HUES48 (cell line): ENCODE measurements at regions not wholly inside any gene's neighbourhood (a gene's known extent, or its start where the extent isn't known, plus 50 kb on each side); places are given as distances from the start of the nearest gene placed in this dataset.

Source experiments
- H3K27ac ChIP-seq: one replicate; pipeline ENCODE4 v1.7.0; 2013; ENCODE audit warnings: low read depth, low read length, inconsistent platforms
- H3K27me3 ChIP-seq: 2 replicates; pipeline ENCODE4 v1.6.1; 2013; ENCODE audit warnings: mild to moderate bottlenecking, low read length; ENCODE audit not compliant: control insufficient read depth, insufficient read depth
- H3K36me3 ChIP-seq: 2 replicates; pipeline ENCODE4 v1.6.1; 2013; ENCODE audit warnings: low read length; ENCODE audit not compliant: control insufficient read depth, insufficient read depth
- H3K4me1 ChIP-seq: 2 replicates; pipeline ENCODE4 v1.6.1; 2013; ENCODE audit warnings: mild to moderate bottlenecking, low read length; ENCODE audit not compliant: control insufficient read depth, insufficient read depth
- H3K4me3 ChIP-seq: 2 replicates; pipeline ENCODE4 v1.5.1; 2013; ENCODE audit warnings: mild to moderate bottlenecking, low read depth, low read length
- H3K9ac ChIP-seq: 2 replicates; pipeline ENCODE4 v1.6.1; 2013; ENCODE audit warnings: mild to moderate bottlenecking, low read depth, low read length, moderate library complexity
- H3K9me3 ChIP-seq: 2 replicates; pipeline ENCODE4 v1.6.1; 2013; ENCODE audit warnings: low read length; ENCODE audit not compliant: control insufficient read depth, insufficient read depth

DNA sequence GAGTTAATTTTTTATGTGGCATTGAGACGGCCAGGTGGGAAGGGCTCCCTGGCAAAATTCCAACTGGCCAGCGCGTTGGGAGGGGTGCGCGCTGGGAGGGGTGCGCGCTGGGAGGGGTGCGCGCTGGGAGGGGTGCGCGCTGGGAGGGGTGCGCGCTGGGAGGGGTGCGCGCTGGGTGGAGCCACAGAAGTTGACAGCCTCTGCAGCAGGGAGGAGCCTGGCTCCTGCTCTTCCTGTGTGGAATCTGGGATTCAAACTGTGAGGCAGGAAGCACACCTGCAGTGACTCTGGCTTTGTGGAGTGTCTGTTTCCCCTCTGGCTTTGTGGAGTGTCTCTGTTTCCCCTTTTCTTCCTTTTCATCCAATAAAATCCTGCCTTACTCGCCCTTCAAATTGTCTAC, 147.9 kb upstream of the CBLN2 start:
- Histone ChIP-seq H3K27ac (peak overlapping the region; percentile 44), H3K27me3 (no peaks in the 10 kb centered on the region), H3K4me1 (peaks cover 17% of the 10 kb centered on the region), H3K4me3 (peak overlapping the region; percentile 42), H3K36me3 (no peaks in the 10 kb centered on the region), H3K9me3 (no peaks in the 10 kb centered on the region), H3K9ac (peak overlapping the region; percentile 46; the same call in 1 of the 2 replicates)

- no peak overlapping the region for H3K9ac ChIP-seq
- H3K4me3 ChIP-seq, result no peak overlapping the region
- no peak overlapping the region for H3K27ac ChIP-seq
- no peaks in the 10 kb centered on the region for H3K36me3 ChIP-seq
- H3K4me1 ChIP-seq, result peaks cover 9% of the 10 kb centered on the region
- H3K9me3 ChIP-seq, result no peaks in the 10 kb centered on the region
- no peaks in the 10 kb centered on the region for H3K27me3 ChIP-seq
Measured at GRCh38 chr18:72687736-72688135, 143.6 kb upstream of the CBLN2 start.

DNA sequence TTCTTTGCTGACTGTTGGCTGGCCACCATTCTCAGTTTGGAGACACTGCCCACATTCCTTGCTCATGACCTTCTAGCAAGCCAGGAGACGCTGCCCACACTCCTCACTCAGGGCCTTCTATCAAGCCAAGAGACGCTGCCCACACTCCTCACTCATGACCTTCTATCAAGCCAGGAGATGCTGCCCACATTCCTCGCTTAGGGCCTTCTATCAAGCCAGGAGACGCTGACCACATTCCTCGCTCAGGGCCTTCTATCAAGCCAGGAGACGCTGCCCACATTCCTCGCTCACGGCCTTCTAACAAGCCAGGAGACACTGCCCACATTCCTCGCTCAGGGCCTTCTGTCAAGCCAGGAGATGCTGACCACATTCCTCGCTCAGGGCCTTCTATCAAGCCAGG, 131.3 kb upstream of the CBLN2 start:
- Histone ChIP-seq H3K9me3 (no peaks in the 10 kb centered on the region), H3K27ac (no peak overlapping the region), H3K27me3 (no peaks in the 10 kb centered on the region), H3K36me3 (no peaks in the 10 kb centered on the region), H3K4me3 (no peak overlapping the region), H3K4me1 (no peaks in the 10 kb centered on the region), H3K9ac (no peak overlapping the region)

DNA sequence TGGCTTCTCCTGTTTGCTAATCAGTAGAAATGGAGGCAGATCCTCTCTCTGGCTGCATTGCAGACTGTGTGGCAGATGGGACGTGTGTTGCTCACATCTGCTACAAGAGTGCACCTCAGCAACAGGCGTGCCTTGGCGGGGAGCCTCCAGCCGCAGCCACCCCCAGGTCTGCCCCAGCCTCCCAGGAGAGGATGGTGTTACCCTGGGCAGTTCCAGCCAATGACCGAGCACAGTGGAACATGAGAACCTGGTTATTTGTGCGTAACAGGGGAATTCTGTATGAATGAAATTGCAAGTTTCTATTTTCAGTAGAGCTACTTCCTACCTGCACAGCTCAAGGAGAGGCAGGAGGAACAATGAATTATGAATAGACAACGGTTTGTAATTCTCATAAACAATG, 130.6 kb upstream of the CBLN2 start:
- Histone ChIP-seq H3K27me3 (no peaks in the 10 kb centered on the region), H3K4me1 (no peaks in the 10 kb centered on the region), H3K36me3 (no peaks in the 10 kb centered on the region), H3K9me3 (no peaks in the 10 kb centered on the region), H3K27ac (no peak overlapping the region), H3K4me3 (no peak overlapping the region), H3K9ac (no peak overlapping the region)

DNA sequence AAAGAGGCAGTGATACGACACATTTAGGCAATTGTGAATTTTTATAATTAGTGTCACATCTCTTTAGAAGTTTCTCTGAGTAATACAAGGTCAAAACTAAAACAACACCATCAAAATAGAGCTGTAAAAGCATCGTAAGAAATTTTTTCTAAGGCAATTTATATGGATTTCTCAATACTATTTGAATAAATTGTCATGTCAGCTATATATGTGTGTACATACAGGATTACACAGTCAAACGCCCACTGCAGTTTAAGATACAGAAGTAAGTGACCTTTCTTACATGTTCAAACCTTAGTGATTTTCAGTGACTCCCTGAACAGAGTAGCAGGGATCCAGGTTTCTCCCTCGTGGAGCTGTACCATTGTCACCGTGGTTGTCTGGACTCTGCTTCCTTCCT, 129.1 kb upstream of the CBLN2 start:
- Histone ChIP-seq H3K9me3 (no peaks in the 10 kb centered on the region), H3K9ac (no peak overlapping the region), H3K36me3 (no peaks in the 10 kb centered on the region), H3K27ac (no peak overlapping the region), H3K4me3 (no peak overlapping the region), H3K27me3 (no peaks in the 10 kb centered on the region), H3K4me1 (no peaks in the 10 kb centered on the region)

- H3K36me3 ChIP-seq, result no peaks in the 10 kb centered on the region
- H3K27me3 ChIP-seq, result no peaks in the 10 kb centered on the region
- no peak overlapping the region for H3K9ac ChIP-seq
- H3K4me1 ChIP-seq, result no peaks in the 10 kb centered on the region
- H3K4me3 ChIP-seq, result no peak overlapping the region
- no peak overlapping the region for H3K27ac ChIP-seq
- H3K9me3 ChIP-seq, result no peaks in the 10 kb centered on the region
Measured at GRCh38 chr18:72672364-72673184, 128.4 kb upstream of the CBLN2 start.

- H3K4me1 ChIP-seq, result no peaks in the 10 kb centered on the region
- no peaks in the 10 kb centered on the region for H3K9me3 ChIP-seq
- no peaks in the 10 kb centered on the region for H3K27me3 ChIP-seq
- no peak overlapping the region for H3K4me3 ChIP-seq
- no peaks in the 10 kb centered on the region for H3K36me3 ChIP-seq
- H3K9ac ChIP-seq, result no peak overlapping the region
- H3K27ac ChIP-seq, result no peak overlapping the region
Measured at GRCh38 chr18:72667932-72668331, 123.8 kb upstream of the CBLN2 start.

- Histone ChIP-seq H3K4me3 (no peak overlapping the region), H3K4me1 (no peaks in the 10 kb centered on the region), H3K36me3 (no peaks in the 10 kb centered on the region), H3K9me3 (no peaks in the 10 kb centered on the region), H3K27me3 (no peaks in the 10 kb centered on the region), H3K27ac (no peak overlapping the region), H3K9ac (no peak overlapping the region)
Measured at GRCh38 chr18:72652990-72653593, 109.0 kb upstream of the CBLN2 start.

DNA sequence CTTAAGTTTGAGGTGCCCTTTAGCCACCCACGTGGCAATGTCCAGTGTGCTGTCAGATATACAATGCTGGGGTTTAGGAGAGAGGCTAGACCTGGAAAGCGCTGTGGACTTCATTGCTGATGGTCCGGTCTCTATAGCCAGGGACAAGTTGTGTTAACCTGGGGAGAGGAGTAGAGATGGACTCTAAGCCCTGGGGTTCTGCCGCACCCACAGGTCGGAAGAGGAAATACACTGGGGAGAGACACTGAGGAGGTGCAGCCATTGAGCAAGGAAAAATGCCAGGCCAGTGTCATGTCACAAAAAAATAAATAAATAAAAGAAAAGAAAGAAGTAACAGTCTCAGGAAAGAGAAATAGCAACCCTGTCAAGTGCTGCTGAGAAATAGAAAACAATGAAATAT, 106.9 kb upstream of the CBLN2 start:
- no peak overlapping the region for H3K4me3 ChIP-seq
- H3K9ac ChIP-seq, result no peak overlapping the region
- no peak overlapping the region for H3K27ac ChIP-seq
- H3K36me3 ChIP-seq, result no peaks in the 10 kb centered on the region
- no peaks in the 10 kb centered on the region for H3K9me3 ChIP-seq
- H3K27me3 ChIP-seq, result no peaks in the 10 kb centered on the region
- no peaks in the 10 kb centered on the region for H3K4me1 ChIP-seq

GRCh38 chr18:72648481-72648960, 104.4 kb upstream of the CBLN2 start:
- Histone ChIP-seq H3K9me3 (no peaks in the 10 kb centered on the region), H3K27me3 (no peaks in the 10 kb centered on the region), H3K36me3 (no peaks in the 10 kb centered on the region), H3K9ac (no peak overlapping the region), H3K27ac (no peak overlapping the region), H3K4me1 (no peaks in the 10 kb centered on the region), H3K4me3 (no peak overlapping the region)

DNA sequence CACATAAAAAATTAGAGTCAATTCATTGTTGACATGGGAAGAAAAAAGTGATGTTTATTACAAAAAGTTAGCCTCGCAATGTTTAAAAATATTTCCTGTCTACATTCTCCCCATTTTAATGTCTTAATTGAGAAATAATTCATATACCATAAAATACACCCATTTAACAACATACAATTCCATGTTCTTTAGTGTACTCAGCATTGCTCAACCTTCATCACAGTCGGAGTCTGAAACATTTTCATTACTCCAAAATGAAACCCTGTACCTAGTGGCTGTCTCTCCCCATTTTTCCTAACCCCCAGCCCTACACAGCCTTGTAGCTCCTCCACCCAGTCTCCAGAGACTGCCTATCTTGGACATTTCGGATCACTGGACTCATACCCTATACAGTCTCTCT, 103.9 kb upstream of the CBLN2 start:
- Histone ChIP-seq H3K27ac (no peak overlapping the region), H3K27me3 (no peaks in the 10 kb centered on the region), H3K9me3 (no peaks in the 10 kb centered on the region)

More for the DNA sequence above, 103.9 kb upstream of the CBLN2 start:
- Histone ChIP-seq H3K4me1 (no peaks in the 10 kb centered on the region), H3K9ac (no peak overlapping the region), H3K4me3 (no peak overlapping the region), H3K36me3 (no peaks in the 10 kb centered on the region)
